ENCODE measurements at regions not wholly inside any gene's neighbourhood (a gene's known extent, or its start where the extent isn't known, plus 50 kb on each side); places are given as distances from the start of the nearest gene placed in this dataset.
"Not testable (repeated sequence)": the region's sequence is repeated elsewhere in the genome, so short reads cannot be mapped to it uniquely, and the experiment has no call there.

DNA sequence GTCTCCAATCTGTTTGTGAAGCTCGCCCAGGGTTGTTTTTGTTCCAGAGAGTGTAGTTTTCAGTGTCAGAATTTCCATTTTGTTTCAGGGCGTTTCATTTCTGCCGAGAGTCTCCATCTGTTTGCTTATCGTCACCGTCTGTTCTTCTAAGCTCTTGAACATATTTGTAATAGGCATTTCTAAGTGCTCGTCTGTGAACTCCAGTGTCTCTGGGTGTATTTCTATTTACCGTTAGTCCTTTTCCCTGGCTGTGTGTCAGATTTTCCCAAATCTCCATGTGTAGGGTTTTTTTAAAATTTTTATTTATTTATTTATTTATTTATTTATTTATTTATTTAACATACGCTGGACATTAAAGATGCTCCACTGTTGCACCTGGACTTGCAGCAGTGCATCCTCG is 62.5 kb upstream of the LRPAP1 start:
- not testable (repeated sequence) for TF ChIP-seq POLR2A (IDR thresholded peaks at IDR 0.05)
- TF ChIP-seq, protein P1, sequence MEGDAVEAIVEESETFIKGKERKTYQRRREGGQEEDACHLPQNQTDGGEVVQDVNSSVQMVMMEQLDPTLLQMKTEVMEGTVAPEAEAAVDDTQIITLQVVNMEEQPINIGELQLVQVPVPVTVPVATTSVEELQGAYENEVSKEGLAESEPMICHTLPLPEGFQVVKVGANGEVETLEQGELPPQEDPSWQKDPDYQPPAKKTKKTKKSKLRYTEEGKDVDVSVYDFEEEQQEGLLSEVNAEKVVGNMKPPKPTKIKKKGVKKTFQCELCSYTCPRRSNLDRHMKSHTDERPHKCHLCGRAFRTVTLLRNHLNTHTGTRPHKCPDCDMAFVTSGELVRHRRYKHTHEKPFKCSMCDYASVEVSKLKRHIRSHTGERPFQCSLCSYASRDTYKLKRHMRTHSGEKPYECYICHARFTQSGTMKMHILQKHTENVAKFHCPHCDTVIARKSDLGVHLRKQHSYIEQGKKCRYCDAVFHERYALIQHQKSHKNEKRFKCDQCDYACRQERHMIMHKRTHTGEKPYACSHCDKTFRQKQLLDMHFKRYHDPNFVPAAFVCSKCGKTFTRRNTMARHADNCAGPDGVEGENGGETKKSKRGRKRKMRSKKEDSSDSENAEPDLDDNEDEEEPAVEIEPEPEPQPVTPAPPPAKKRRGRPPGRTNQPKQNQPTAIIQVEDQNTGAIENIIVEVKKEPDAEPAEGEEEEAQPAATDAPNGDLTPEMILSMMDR (IDR thresholded peaks at IDR 0.05): not testable (repeated sequence)

Data from stomach (tissue), 4 donors.